GM18907 (cell line): ENCODE measurements at regions not wholly inside any gene's neighbourhood (a gene's known extent, or its start where the extent isn't known, plus 50 kb on each side); places are given as distances from the start of the nearest gene placed in this dataset.

Experiments
- ATAC-seq: cut with Tn5 transposase; IDR thresholded peaks from one replicate; pipeline ENCODE4 v1.9.1; 2021; ENCODE audit warnings: mild to moderate bottlenecking, moderate library complexity; ENCODE audit not compliant: unreplicated experiment

DNA sequence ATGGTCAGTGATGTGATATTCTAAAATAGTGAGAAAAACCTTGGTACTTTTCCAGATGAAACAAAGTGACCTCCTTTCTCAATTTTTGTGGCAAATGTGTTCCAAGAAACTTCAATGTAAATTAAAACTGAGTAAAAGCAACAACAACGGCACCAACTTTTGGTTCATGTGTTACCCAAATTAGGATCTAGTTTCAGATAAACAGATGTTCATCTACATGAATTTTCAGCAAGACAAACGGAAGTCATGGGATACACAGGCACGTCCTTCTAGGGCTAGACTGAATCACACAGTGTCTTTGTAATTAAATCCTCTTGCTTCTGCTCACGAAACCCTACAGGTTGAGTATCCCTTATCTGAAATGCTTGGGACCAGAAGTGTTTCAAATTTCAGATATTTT is 915.2 kb downstream of the TFAP2A start:
- no peak for ATAC-seq

DNA sequence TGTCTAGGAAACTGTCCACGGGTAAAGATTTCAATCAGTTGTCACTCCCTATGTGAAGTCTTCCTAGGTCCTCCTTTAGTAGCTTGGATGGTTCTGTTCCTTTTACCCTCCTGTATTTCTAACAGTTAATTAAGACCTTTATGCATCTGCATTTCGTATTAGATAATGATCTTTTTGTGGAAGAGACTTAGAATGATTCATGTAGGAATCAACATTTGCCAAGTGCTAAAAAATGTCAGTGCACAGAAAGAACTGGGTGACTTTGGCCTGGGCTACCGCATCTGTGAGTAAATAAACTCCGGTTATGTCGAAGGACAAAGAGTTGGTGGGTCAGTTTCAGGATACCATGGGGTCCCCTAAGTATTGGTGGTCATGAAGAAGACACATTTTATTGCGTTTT is 918.0 kb downstream of the TFAP2A start:
- no peak for ATAC-seq

DNA sequence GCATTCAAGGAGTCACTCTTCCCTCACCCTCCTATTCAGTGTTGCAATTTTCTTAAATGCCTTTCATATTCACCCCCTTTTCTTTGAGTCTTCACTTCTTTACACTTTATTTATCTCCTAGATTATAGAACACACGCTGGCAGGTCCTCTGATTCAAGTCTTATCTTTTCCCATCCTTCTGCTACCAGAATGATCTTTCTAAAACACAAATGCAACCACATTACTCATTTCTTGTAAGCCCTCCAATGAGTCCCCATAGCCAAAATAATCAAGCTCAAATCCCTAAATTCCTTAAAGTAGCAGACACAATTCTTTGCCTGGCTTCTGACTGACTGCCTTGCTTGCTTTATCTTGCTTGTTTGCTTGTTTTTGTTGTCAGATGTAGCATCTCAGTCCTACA is 920.0 kb downstream of the TFAP2A start:
- no peak for ATAC-seq

DNA sequence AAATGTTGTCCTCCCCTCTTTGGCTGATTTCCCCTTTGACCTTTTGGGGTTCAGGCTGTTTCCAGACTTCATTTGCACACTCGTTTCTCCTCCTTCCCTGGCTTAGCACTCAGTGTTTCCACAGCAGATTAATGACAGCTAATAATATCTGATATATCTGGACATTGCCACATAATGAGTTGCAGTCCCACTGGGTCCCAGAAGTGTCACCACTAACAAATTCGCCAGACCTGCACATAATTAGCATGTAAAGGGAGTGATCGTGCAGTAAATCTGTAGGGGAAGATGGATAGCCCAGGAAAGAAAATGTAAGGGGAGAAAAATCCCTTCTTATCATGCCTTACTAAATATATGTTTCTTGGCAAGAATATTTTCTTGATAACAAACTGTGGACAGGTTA is 922.1 kb downstream of the TFAP2A start:
- no peak for ATAC-seq

DNA sequence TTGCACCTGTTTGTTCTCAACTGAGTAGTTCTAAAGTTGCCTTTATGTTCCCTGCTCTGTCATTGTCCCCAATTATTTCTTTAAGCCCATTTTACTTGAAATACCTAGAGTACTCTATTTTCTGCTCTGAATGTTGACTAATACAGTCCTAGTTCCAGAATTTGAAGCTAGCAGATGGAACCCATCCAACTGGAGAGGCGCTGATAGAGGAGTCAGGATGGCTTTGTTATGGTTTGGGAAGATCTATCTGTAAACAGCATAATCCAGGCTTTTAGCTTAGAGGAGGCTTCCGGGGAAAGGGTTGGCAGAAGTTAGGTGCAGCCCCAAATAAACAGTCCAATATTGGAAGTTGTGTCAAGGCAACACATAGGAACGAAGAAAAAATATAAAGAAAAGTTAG is 927.7 kb downstream of the TFAP2A start:
- ATAC-seq, result no peak

DNA sequence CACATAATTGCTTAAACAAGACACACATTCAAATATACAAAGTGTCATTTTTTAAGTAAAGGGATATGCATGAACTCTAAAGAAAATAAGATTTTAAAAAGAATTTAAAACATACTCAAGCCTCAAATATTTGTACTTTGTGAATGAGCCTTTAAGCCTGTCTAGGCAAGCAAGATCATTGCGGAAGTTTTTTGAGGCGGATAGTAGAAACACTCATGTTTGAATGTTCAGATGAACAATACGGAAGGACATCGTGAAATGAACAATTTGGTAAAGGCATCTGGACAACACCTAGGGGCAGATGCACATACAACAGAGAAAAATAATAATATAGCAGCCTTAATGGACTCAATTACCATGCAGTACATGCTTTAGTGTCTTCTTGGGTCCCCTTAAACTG is 928.9 kb downstream of the TFAP2A start:
- ATAC-seq, result no peak

DNA sequence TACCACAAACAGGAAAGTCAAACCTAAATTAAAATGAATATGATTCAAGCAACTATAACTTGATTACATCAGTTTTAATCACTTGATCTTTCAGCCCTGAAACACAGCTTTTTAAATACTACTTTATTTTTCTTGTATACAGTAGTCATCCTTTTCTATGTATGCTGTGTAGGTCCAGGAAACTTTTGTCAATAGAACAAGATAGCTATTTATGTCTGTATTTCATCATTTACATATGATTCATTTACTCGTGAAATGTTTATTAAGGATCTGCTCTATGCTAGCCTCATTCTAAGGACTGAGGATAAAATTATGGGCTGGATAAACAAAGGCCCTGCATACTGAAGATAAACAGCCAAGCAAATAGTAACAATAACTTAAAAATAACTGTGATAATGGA is 930.2 kb downstream of the TFAP2A start:
- ATAC-seq, result no peak

DNA sequence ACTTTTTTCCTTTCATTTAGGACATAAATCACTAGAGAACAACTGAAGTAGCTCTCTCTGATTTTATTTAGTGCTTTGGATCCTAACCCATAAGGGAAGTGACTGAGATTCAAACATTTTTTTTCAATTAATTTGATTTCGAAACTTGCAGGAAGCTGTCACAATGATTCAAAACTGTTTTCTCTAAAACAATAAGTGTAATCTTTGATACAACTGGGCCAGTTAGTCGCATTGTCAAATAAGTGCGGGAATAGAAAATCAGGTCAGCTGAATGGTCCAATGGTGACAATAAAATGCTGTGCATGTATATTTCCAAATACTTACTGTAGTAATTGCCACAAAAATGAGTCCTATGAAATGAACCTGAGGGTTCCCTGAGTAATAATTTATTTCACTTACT is 930.8 kb downstream of the TFAP2A start:
- no peak for ATAC-seq

DNA sequence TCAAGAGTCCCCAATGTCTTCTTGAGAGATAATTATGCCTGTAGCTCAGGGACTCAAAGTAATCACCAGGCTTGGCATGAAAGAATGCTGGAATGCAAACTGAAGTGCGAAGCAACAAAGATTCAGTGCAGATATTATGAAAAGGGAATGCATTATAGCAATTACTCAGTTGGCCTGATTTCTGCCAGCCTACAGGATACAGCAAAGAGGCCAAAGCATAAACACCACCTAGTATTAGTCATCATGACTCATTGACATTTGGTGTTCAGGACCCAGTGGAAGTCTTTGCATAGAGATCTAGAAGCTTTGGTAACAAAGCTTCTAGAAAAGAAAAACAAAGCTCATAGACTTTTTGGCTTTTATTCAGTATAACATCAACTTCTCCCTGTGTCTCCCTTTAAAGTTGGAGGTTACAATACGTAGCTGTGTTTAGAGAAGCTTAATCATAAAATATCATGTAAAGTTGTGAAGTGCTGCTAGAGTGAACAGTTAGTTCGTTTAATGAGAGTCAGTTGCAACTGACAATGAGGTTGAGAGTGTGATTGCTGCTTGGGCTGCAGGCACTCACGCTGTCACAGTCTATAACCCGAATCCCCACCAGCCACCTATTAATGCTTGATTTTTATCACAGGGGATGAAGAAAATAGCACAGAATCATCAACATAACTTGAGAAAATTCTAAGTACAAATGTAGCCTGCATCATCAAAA is 932.7 kb downstream of the TFAP2A start:
- ATAC-seq, result no peak

DNA sequence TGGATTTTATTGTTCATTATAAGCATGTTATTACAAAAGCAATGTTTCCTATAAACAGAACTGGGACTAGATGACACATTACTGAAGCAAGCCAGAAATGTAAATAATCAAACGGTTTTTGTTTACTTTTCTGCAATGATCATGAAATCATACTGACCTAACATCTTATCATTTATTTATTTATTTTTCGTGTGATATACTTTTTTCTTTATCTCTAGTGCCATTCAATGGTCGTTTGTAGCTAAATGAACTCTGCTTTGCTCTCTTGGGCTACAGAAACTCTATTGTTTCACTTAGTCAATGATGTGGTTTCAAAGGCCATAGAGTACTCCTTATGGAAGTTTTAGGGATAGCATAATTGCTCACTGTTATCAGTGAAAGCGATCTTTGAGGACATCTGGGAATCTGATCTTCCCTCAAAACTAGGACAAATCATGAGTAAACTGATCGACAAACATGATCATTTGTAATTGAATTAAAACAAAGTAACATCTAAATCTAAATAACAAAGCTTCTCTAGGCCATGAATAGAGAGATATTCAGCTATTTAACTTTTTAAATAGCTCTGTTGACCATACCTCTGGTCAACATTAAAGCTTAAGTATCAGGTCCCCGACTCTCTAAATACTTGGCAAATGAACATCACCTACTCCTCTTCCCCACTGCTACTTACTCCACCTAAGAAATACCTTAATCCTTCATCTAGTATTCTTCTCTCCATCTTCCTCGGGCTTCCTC is 933.4 kb downstream of the TFAP2A start:
- no peak for ATAC-seq

DNA sequence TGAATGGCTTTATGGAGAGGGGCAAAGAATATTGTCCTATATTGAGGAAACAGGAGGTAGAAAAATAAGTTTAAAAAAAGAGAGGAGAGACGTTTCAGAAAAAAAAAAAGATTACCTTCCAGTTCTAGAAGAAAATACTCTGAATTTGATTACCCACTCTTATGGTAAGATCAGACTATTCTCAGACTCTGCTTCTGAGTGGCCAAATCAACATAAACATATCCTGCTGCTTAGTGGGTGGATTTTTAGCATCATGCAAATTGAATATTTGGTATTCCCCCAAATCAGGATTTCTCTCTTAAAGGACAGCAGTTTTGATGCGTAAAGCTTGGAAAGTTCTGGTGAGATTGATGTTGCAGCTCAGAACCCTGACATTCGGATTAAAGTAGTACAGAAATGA is 946.6 kb downstream of the TFAP2A start:
- ATAC-seq, result no peak

DNA sequence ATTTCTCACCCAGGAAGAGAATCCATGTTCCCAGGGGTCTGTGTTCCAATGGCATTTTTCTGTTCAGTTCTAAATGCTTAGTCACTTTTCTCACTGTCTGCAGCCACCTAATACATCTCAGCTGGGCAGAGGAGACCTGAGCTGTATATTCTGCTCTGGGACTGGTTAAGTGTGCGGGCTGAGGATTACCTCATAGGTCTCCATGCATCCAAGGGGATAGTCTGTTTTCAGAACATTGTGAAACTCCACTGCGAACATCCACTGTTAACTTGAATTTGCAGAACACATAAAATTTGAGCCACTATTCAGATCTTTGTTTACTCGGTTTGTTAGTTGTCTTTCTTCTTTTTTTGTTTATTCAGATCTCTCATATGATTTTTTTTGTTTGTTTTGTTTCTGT is 947.1 kb downstream of the TFAP2A start:
- ATAC-seq, result no peak

DNA sequence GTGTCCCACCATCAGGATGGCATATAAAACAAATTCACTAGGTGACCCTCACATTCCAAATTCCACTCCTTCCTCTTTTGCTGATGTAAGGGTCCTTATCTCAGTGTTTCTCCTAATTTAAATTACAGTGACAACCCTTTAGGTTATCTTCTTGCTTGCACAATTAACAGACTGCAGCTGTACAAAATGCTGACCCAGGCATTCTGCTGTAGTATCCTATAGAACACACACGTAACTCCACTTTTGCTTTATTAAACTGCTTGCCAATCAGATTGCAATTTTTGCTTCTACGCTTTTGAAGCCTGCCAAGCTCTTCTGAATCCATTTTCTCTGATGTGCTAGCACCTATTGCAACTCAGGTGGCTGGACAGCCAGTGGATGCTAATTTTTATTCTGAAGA is 950.3 kb downstream of the TFAP2A start:
- no peak for ATAC-seq

DNA sequence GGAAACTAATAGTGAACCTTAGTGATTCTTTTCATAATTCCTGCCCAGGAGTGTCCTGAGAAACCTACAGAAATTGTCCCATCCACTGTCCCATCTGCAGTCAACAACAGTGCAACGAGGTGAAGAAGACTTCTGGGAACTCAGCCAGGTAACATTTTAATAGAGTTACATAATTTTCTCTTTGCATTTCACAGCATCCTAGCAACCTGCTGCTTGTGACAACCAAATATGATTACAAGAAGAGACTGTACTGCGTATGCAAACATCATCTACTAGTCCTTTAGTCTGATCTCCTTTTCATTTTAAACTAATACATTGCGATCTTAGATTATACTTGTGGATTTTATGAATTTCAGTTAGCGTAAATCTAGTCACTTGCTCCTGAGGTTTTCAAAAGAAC is 951.6 kb downstream of the TFAP2A start:
- no peak for ATAC-seq

DNA sequence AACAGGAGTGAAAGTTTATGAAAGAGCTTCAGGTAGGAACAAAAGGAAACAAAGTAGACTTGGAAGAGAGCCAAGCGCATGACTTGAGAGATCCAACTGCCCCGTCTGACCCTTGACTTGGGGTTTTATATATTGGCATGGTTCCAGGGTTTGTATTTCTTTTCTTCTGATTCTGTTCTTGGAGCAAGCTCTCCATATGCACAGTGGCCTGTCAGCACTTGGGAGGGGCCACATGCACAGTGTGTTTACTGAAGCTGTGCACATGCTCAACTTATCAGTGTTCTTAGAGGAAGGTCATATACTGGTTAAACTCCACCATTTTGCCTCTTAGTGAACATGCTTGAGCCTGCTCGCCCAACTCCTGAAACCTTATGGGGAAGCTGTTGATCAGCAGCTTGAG is 953.7 kb downstream of the TFAP2A start:
- no peak for ATAC-seq

DNA sequence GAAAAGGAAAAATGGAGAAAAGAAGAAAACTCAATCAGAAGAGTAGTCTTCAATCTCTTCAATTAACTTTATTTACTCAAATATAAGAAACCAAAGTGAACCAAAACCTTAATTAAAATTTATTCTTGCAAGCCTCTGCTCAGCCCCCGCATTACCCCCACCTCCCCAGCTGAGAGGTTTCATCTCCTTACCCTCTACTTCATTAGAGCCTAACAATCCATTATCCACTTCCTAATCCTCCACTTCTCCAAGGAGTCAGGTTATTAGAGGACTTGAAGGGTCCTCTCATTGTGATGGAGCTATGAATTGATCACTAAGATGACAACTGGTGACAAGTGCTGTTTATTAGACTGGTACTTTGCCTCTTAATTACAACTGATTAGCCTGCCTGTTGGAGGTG is 956.5 kb downstream of the TFAP2A start:
- ATAC-seq, result no peak

DNA sequence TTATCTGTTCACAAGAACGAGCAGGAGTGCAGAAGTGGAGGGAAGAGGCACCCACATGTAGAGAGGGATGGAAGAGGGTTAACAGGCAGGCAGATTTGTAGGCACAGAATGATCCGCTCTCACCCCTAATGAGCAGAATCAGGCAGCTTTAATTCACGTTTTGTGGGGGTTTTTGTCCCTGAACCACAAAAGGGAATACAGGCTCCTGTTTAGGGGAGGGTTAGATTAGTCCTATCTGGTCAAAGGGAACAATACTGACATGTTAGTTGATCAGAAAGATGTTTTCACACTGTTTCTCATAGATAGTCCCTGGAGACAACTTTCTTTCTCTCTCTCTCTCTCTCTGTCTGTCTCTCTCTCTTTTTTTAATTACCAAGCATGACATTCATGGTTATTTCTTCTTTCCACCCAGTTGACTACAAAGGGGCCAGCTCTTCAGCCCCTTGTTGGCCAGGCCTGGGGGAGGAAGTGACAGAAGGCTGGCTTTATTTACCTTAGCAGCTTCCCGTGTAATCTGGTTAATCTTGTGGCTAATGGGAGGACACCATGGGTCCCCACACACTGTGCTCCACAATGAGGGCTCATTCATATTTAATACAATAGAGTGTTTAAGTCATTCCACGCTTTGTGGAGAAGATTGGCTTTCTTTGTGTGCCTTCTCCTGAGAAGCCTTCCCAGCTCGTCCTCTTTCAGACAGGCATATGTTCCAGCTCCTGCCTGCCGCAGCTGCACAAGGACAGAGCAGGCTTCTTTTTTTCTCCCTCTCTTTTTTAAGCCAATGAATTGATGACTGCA is 958.8 kb downstream of the TFAP2A start:
- ATAC-seq, result no peak

DNA sequence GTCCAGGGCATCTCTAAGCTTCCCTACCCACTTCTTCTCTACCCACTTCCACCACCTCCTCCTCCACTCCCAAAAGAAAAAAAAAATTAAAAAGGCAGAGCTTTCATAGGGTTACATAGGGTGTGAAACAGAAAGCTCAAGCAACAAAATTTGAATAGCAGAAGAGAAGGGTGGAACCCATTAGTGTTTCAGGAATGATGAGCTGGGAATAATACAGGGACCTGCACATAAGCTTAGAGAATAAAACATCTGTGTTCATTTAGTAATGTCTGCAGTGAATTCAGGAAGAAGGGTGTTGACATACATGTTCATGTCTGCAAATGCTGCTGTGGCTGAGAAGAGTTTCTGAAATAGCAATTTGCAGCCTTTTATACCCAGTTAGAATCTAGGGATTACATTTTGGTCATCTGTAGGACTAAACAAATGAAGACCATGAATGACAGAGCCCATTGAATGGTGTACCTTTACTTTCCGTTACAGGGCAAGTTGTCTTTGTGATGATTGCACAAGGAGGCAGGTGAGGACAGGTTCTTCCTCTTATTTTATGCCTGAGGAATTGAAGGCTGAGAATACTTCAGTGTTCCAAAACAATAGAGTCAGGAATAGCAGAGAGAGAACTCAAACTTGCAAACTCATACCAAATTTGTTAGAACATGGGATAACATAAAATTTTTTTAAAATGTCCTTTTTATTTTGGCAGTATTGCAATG is 975.1 kb downstream of the TFAP2A start:
- no peak for ATAC-seq

DNA sequence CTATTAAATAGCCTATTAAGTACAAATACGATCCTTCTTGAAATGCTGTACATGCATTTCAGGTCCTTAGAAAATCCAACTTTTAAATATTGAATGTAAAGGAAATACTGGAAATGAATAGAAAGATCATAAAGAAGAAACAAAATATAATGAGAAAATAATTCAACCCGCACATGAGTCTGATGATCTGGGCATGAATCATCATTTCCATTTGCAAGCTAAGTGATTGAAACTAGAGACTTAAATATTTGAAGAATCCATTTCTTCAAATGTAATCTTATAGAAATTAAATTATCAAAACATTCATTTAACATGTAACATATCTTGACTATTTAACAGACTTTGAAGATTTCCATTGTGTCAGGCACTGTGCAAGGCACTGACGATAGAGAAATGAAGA is 977.0 kb downstream of the TFAP2A start:
- ATAC-seq, result no peak

DNA sequence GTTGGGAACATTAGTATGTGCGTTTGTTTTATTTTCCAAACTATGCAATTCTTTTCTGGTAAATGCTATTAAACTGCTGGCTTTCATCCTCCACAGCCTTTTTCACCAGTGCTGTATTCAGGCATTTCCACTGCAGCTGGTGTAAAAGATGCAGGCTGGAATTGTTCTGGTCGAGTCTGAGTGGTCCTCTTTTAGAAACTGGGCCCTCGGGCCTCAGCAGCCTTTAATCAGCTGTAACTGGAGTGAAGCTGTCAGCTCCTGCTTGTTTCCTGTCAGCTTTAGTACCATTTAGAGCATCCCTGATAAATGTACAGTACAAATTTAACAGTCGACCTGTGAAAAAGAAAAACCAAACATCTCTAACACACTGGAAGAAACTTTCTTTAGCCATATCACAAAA is 979.6 kb downstream of the TFAP2A start:
- ATAC-seq, result no peak

DNA sequence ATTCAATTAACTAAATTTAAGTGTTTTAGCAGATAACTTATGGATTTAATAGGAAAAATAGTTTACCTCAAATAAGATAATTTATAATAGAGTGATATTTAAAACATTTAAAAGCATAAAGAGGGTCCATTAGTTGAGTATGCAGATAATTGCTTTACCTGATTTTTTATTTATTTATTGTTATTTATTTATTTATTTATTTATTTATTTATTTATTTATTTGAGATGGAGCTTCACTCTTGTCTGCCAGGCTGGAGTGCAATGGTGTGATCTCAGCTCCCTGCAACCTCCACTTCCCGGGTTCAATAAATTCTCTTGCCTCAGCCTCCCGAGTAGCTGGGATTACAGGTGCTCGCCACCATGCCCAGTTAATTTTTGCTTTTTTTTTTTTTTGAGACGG is 982.9 kb downstream of the TFAP2A start:
- ATAC-seq, result no peak
